SU-DHL-6 (cell line): ENCODE measurements at regions not wholly inside any gene's neighbourhood (a gene's known extent, or its start where the extent isn't known, plus 50 kb on each side); places are given as distances from the start of the nearest gene placed in this dataset.

Experiments used
- CTCF ChIP-seq: fragments of 200-600 bp; sonication (generic); IDR thresholded peaks from one replicate; pipeline ENCODE4 v1.5.1; 2017; ENCODE audit warnings: antibody characterized with exemption, mild to moderate bottlenecking, low read length, moderate library complexity; ENCODE audit not compliant: insufficient read depth, poor library complexity, severe bottlenecking
- EZH2phosphoT487 ChIP-seq: fragments of 200-600 bp; sonication (generic), shearing (Covaris generic); conservative IDR thresholded peaks from 2 replicates; pipeline ENCODE4 v1.6.1; 2018; ENCODE audit warnings: mild to moderate bottlenecking, antibody characterized with exemption, low read length, moderate library complexity, mixed read lengths

- no peak for TF ChIP-seq CTCF
- TF ChIP-seq EZH2phosphoT487 = no peak
Measured at GRCh38 chr21:20570824-20571232, 427.4 kb upstream of the NCAM2 start.
